ENCODE measurements at regions not wholly inside any gene's neighbourhood (a gene's known extent, or its start where the extent isn't known, plus 50 kb on each side); places are given as distances from the start of the nearest gene placed in this dataset.
A peak's percentile ranks its signal among the peaks of the same experiment; 100 is the strongest.

GRCh38 chr7:41917-42565 is 150.3 kb upstream of the FAM20C start:
- Mint-ChIP-seq H3K27ac (no peak overlapping the region), H3K27me3 (ENCODE audit: low read depth) (peaks cover 50% of the 10 kb centered on the region), H3K4me1 (peaks cover 4% of the 10 kb centered on the region), H3K36me3 (no peaks in the 10 kb centered on the region), H3K9me3 (no peaks in the 10 kb centered on the region), H3K4me3 (no peak overlapping the region)
- no peak for DNase-seq (ENCODE audit: low spot score in 2 of 2, unreplicated experiment in 2 of 2)
- TF ChIP-seq CTCF (IDR thresholded peaks at IDR 0.05; ENCODE audit: unreplicated experiment), result no peak

GRCh38 chr7:43791-44540 is 148.4 kb upstream of the FAM20C start:
- peaks cover 4% of the 10 kb centered on the region for H3K4me1 Mint-ChIP-seq
- TF ChIP-seq CTCF (IDR thresholded peaks at IDR 0.05; ENCODE audit: unreplicated experiment), result no peak
- peaks cover 52% of the 10 kb centered on the region for H3K27me3 Mint-ChIP-seq (ENCODE audit: low read depth)
- DNase-seq (ENCODE audit: low spot score in 2 of 2, unreplicated experiment in 2 of 2), result peak in 1 of 2 experiments; percentile 29
- H3K36me3 Mint-ChIP-seq, result no peaks in the 10 kb centered on the region
- H3K27ac Mint-ChIP-seq, result no peak overlapping the region
- no peak overlapping the region for H3K4me3 Mint-ChIP-seq
- H3K9me3 Mint-ChIP-seq, result no peaks in the 10 kb centered on the region

GRCh38 chr7:44541-44896 is 147.9 kb upstream of the FAM20C start:
- H3K27me3 Mint-ChIP-seq (ENCODE audit: low read depth), result peaks cover 52% of the 10 kb centered on the region
- H3K4me3 Mint-ChIP-seq, result no peak overlapping the region
- H3K27ac Mint-ChIP-seq, result no peak overlapping the region
- peaks cover 4% of the 10 kb centered on the region for H3K4me1 Mint-ChIP-seq
- peak in 1 of 2 experiments; percentile 36 for DNase-seq (ENCODE audit: low spot score in 2 of 2, unreplicated experiment in 2 of 2)
- no peak for TF ChIP-seq CTCF (IDR thresholded peaks at IDR 0.05; ENCODE audit: unreplicated experiment)
- no peaks in the 10 kb centered on the region for H3K36me3 Mint-ChIP-seq
- H3K9me3 Mint-ChIP-seq, result no peaks in the 10 kb centered on the region

GRCh38 chr7:45106-46090 is 147.0 kb upstream of the FAM20C start:
- peaks cover 58% of the 10 kb centered on the region for H3K27me3 Mint-ChIP-seq (ENCODE audit: low read depth)
- no peaks in the 10 kb centered on the region for H3K9me3 Mint-ChIP-seq
- no peak overlapping the region for H3K27ac Mint-ChIP-seq
- H3K36me3 Mint-ChIP-seq, result no peaks in the 10 kb centered on the region
- H3K4me1 Mint-ChIP-seq, result peaks cover 1% of the 10 kb centered on the region
- TF ChIP-seq CTCF (IDR thresholded peaks at IDR 0.05; ENCODE audit: unreplicated experiment), result no peak
- peak in 1 of 2 experiments; percentile 25 for DNase-seq (ENCODE audit: low spot score in 2 of 2, unreplicated experiment in 2 of 2)
- no peak overlapping the region for H3K4me3 Mint-ChIP-seq

GRCh38 chr7:46123-46829 is 146.1 kb upstream of the FAM20C start:
- H3K27ac Mint-ChIP-seq, result no peak overlapping the region
- H3K4me3 Mint-ChIP-seq, result no peak overlapping the region
- no peaks in the 10 kb centered on the region for H3K36me3 Mint-ChIP-seq
- DNase-seq (ENCODE audit: low spot score in 2 of 2, unreplicated experiment in 2 of 2), result peak in 1 of 2 experiments; percentile 27
- no peaks in the 10 kb centered on the region for H3K4me1 Mint-ChIP-seq
- H3K27me3 Mint-ChIP-seq (ENCODE audit: low read depth), result peaks cover 66% of the 10 kb centered on the region
- no peaks in the 10 kb centered on the region for H3K9me3 Mint-ChIP-seq
- no peak for TF ChIP-seq CTCF (IDR thresholded peaks at IDR 0.05; ENCODE audit: unreplicated experiment)

Data from mesothelial cell of epicardium (in vitro differentiated cells).